CD4-positive, alpha-beta T cell (primary cell): ENCODE measurements at regions not wholly inside any gene's neighbourhood (a gene's known extent, or its start where the extent isn't known, plus 50 kb on each side); places are given as distances from the start of the nearest gene placed in this dataset.

Experiments
- ATAC-seq: fragments of 200-7000 bp; cut with Tn5 transposase; one replicate; pipeline ENCODE4 v1.10.0; 2022; ENCODE audit warnings: mild to moderate bottlenecking; ENCODE audit not compliant: poor library complexity
- CTCF ChIA-PET: fragments of 350-600 bp; sonication (Branson Sonifier 250); formaldehyde crosslinking; loops from one replicate; lab custom pipeline; 2021; ENCODE audit warnings: antibody characterized with exemption, inconsistent platforms; lab: Charles Lee
- POLR2A ChIA-PET: fragments of 350-600 bp; sonication (Branson Sonifier 250); formaldehyde crosslinking; loops from one replicate; lab custom pipeline; 2021; ENCODE audit warnings: antibody characterized with exemption, inconsistent platforms; lab: Charles Lee
- DNase-seq, 14 experiments: peaks; one replicate each; pipeline ENCODE4 v3.0.0-alpha.2; 2013 to 2020; ENCODE audit warnings: mixed read lengths in 2 of 14
- H3K27ac ChIP-seq, 2 donors: one replicate each; pipeline versions ENCODE4 v1.5.1 to v1.7.0; 2013; ENCODE audit warnings: low read length in 2 of 2, low read depth in 1 of 2, mild to moderate bottlenecking in 1 of 2
- H3K27me3 ChIP-seq, 2 experiments: 1 replicate in 1 of 2; 2 replicates in 1 of 2; pipeline versions ENCODE4 v1.6.1 to v1.7.0; 2013; ENCODE audit warnings: low read length in 2 of 2, control low read depth in 1 of 2, mild to moderate bottlenecking in 1 of 2, moderate library complexity in 1 of 2; ENCODE audit not compliant: insufficient read depth in 2 of 2, control insufficient read depth in 1 of 2
- H3K36me3 ChIP-seq: one replicate; pipeline ENCODE4 v1.6.1; 2013; ENCODE audit warnings: low read length, control low read depth; ENCODE audit not compliant: insufficient read depth
- H3K4me1 ChIP-seq: one replicate; pipeline ENCODE4 v1.6.1; 2013; ENCODE audit warnings: low read length, control low read depth; ENCODE audit not compliant: insufficient read depth
- H3K4me3 ChIP-seq: one replicate; pipeline ENCODE4 v1.5.1; 2013; ENCODE audit warnings: mild to moderate bottlenecking, low read length, moderate library complexity
- H3K9me3 ChIP-seq, 2 experiments: 1 replicate in 1 of 2; 2 replicates in 1 of 2; pipeline versions ENCODE4 v1.6.1 to v1.7.0; 2013; ENCODE audit warnings: low read length in 2 of 2, mild to moderate bottlenecking in 2 of 2, control low read depth in 1 of 2, moderate library complexity in 1 of 2; ENCODE audit not compliant: control insufficient read depth in 1 of 2, insufficient read depth in 1 of 2
- H3K27ac Mint-ChIP-seq: one replicate; pipeline ENCODE4 v1.8.0; 2020; ENCODE audit warnings: mixed read lengths
- H3K27me3 Mint-ChIP-seq: one replicate; pipeline ENCODE4 v1.8.0; 2021; ENCODE audit warnings: mixed read lengths
- H3K36me3 Mint-ChIP-seq: one replicate; pipeline ENCODE4 v1.8.0; 2021; ENCODE audit warnings: low read depth, mixed read lengths
- H3K4me1 Mint-ChIP-seq: one replicate; pipeline ENCODE4 v1.8.0; 2021; ENCODE audit warnings: low read depth, mixed read lengths
- H3K4me3 Mint-ChIP-seq: one replicate; pipeline ENCODE4 v1.8.0; 2020; ENCODE audit warnings: mild to moderate bottlenecking, mixed read lengths
- H3K9me3 Mint-ChIP-seq: one replicate; pipeline ENCODE4 v1.8.0; 2020; ENCODE audit warnings: mixed read lengths
- intact Hi-C, 2 experiments: fragments of 100-400 bp; cut with DNase I in 1 of 2; cut with micrococcal nuclease in 1 of 2; formaldehyde crosslinking; loops; one replicate each; pipeline versions ENCODE4 v1.15.1 to v1.9.0; 2023 to 2025; cut with DNase I, micrococcal nuclease
- TF ChIP-seq, protein P1 (sequence below): fragments of 200-600 bp; IDR thresholded peaks from one replicate; pipeline ENCODE4 v1.8.0; 2022; ENCODE audit warnings: antibody characterized with exemption, mild to moderate bottlenecking

DNA sequence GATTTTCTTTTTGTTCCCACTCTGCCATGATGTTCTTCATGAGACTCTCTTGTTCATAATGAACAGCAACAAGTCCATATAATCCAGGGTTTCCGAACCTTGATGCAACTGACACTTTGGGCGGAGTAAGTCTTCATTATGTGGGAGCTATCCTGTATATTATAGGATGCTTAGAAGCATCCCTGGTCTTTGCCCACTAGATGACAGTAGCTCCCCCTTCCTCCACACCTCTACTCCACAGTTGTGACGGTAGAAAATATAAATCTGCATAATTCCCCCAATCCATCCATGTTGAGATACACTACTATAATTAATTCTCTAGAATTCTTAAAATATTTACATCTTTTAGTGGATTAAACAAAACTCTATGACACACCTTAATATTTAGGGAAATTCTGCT lies 482.2 kb upstream of the CELF4 start:
- H3K36me3 Mint-ChIP-seq = no peaks in the 10 kb centered on the region
- H3K9me3 Mint-ChIP-seq = peaks cover 4% of the 10 kb centered on the region
- no peak overlapping the region for H3K27ac Mint-ChIP-seq
- Histone ChIP-seq H3K27me3 (no peaks in the 10 kb centered on the region), H3K4me1 (no peaks in the 10 kb centered on the region), H3K36me3 (no peaks in the 10 kb centered on the region), H3K4me3 (no peak overlapping the region), H3K27ac (no peak overlapping the region), H3K9me3 (peaks cover 0 to 9% of the 10 kb centered on the region in 2 experiments)
- ATAC-seq (no peak), DNase-seq (no peak)
- TF ChIP-seq, protein P1, sequence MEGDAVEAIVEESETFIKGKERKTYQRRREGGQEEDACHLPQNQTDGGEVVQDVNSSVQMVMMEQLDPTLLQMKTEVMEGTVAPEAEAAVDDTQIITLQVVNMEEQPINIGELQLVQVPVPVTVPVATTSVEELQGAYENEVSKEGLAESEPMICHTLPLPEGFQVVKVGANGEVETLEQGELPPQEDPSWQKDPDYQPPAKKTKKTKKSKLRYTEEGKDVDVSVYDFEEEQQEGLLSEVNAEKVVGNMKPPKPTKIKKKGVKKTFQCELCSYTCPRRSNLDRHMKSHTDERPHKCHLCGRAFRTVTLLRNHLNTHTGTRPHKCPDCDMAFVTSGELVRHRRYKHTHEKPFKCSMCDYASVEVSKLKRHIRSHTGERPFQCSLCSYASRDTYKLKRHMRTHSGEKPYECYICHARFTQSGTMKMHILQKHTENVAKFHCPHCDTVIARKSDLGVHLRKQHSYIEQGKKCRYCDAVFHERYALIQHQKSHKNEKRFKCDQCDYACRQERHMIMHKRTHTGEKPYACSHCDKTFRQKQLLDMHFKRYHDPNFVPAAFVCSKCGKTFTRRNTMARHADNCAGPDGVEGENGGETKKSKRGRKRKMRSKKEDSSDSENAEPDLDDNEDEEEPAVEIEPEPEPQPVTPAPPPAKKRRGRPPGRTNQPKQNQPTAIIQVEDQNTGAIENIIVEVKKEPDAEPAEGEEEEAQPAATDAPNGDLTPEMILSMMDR = no peak
- intact Hi-C loops = no loop called here
- ChIA-PET CTCF (no interaction called here), POLR2A (no interaction called here)
- H3K27me3 Mint-ChIP-seq = no peaks in the 10 kb centered on the region
- H3K4me3 Mint-ChIP-seq = no peak overlapping the region
- H3K4me1 Mint-ChIP-seq = no peaks in the 10 kb centered on the region

DNA sequence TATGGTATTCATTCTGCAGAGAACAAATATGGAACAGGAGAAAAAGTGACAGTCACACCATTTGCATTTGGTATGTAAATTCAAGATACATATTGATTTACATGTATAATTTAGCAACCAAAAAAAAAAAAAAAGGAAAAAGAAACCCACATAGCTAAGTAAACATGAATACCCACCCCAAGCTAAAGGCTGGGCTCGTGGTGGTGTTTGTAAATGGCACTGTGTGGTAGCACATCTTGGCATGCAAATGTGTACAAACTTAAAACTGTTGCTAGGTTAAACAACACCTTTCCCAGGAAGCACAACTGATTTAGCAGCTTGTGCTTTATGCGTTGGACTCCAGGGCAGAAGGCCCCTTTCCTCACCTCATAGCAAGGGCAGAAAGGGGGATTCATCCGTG lies 481.1 kb upstream of the CELF4 start:
- ChIA-PET POLR2A (no interaction called here), CTCF (no interaction called here)
- H3K36me3 Mint-ChIP-seq = no peaks in the 10 kb centered on the region
- H3K36me3 ChIP-seq = no peaks in the 10 kb centered on the region
- no peak overlapping the region for H3K4me3 ChIP-seq
- DNase-seq (no peak), ATAC-seq (no peak)
- intact Hi-C loops = no loop called here
- H3K4me1 ChIP-seq = no peaks in the 10 kb centered on the region
- H3K27me3 ChIP-seq = no peaks in the 10 kb centered on the region
- H3K27ac Mint-ChIP-seq = no peak overlapping the region
- no peaks in the 10 kb centered on the region for H3K4me1 Mint-ChIP-seq
- TF ChIP-seq, protein P1 = no peak
- H3K27ac ChIP-seq = no peak overlapping the region
- no peaks in the 10 kb centered on the region for H3K27me3 Mint-ChIP-seq
- H3K9me3 Mint-ChIP-seq = peaks cover 2% of the 10 kb centered on the region
- no peak overlapping the region for H3K4me3 Mint-ChIP-seq
- H3K9me3 ChIP-seq = peaks cover 0 to 9% of the 10 kb centered on the region in 2 experiments

DNA sequence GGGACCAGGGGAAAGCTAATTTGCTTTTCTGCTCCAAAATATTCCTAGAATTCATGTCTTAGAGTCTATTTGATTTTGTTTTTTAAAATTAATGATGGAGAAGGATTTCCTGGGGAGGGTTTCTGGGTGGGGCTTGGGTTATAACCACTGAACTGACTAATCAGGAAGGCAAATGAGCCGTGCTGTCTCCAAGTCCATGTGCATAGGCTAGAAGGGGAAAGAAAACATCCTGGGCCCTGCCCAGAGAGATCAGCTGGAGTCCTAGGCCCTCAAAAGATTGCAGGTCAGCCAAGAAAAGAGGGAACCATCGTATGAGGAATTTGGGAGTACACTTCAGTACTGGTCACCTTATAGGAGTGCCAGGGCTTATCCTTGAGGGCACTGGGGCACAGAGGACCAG lies 480.2 kb upstream of the CELF4 start:
- no peak overlapping the region for H3K4me3 ChIP-seq
- TF ChIP-seq, protein P1 = no peak
- H3K27ac ChIP-seq = no peak overlapping the region
- no peaks in the 10 kb centered on the region for H3K36me3 ChIP-seq
- H3K4me1 ChIP-seq = no peaks in the 10 kb centered on the region
- DNase-seq = no peak
- peaks cover 2% of the 10 kb centered on the region for H3K9me3 Mint-ChIP-seq
- CTCF ChIA-PET = no interaction called here
- POLR2A ChIA-PET = no interaction called here
- no peak for ATAC-seq
- H3K27ac Mint-ChIP-seq = no peak overlapping the region
- no peaks in the 10 kb centered on the region for H3K27me3 Mint-ChIP-seq
- H3K27me3 ChIP-seq = no peaks in the 10 kb centered on the region
- no peaks in the 10 kb centered on the region for H3K4me1 Mint-ChIP-seq
- intact Hi-C loops = no loop called here
- peaks cover 0 to 9% of the 10 kb centered on the region in 2 experiments for H3K9me3 ChIP-seq
- H3K36me3 Mint-ChIP-seq = no peaks in the 10 kb centered on the region
- H3K4me3 Mint-ChIP-seq = no peak overlapping the region
